ENCODE measurements at regions not wholly inside any gene's neighbourhood (a gene's known extent, or its start where the extent isn't known, plus 50 kb on each side); places are given as distances from the start of the nearest gene placed in this dataset.

DNA sequence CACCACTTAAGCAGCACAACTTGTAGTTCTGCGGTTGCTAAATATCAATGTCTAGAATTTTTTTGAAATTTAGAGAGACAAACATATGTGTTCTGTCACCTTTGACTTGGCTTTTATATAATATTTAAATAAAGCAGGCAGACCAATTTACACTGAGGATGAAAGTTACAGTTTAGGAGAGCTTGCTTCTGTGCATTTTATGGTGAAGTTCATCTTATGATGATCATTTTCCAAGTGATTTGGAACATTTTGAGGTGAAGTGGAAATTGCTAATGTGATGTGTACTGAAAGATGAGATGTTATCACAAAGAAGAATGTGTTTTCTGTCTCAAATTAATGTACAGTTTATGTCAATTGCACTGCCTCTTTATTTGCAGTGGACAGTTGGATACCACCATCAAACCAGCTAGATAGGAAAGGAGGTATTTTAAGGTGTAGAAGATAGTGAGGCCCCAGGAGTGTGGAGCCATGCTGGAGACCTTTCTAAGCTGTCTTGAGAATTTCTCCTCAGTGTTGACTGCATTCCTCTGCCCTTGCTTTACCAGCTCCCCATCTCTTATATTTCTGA is 461.9 kb downstream of the UTRN start:
- TF ChIP-seq CTCF (IDR thresholded peaks at IDR 0.05) = no peak
- no peak for TF ChIP-seq POLR2AphosphoS5 (IDR thresholded peaks at IDR 0.05)

Data from gastroesophageal sphincter (tissue), 3 donors.